GM20431 (cell line): ENCODE measurements at regions not wholly inside any gene's neighbourhood (a gene's known extent, or its start where the extent isn't known, plus 50 kb on each side); places are given as distances from the start of the nearest gene placed in this dataset.
"Not testable (repeated sequence)": the region's sequence is repeated elsewhere in the genome, so short reads cannot be mapped to it uniquely, and the experiment has no call there.

Source experiments
- in situ Hi-C: fragments of 300-500 bp; cut with MseI, MboI; formaldehyde crosslinking; loops from one replicate; pipeline ENCODE4 v1.15.0; 2020; ENCODE audit warnings: low sequenced_read_pairs; ENCODE audit not compliant: unreplicated experiment

- in situ Hi-C loops: no loop called here
Observed at GRCh38 chr1:201636097-201636496, 97.2 kb downstream of the NAV1 start.

GRCh38 chr1:201636510-201636971 lies 97.6 kb downstream of the NAV1 start:
- in situ Hi-C loops: no loop called here

DNA sequence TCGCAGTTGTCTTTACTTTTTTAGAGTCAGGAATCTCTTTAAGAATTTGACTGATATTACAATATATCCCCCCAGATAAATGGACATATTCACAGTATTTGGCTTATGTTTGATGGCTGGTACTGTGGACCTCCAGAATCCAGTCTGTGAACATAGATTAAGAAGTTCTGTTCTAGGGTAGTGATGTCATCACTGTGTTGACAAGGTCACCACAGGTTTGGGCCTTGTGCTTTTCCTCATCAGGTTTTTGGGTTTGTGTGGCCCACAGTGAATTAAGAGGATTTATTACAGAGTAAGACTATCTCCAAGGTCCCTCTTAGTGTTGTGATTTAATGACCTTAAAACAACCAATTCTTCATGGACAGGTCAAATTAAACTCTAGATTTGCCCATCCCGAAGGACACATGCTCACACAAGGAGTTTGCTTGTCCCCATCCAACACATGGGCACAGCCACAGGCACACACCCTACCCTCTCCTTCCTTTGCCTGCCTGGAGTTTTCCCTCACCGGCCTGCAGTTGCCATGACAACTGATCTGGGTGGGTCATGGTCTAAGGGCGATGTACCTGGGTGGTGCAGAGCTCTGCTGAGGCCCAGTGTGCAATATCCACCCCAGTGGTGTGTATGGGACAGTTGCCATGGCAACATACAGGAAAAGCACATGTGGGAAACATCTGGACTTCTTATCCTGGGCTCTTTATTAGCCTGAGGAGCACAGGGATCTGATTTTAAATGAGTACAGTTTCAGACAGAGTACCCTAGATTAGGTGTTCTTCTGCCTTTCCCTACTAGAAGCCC lies 98.6 kb downstream of the NAV1 start:
- in situ Hi-C loops: no loop called here

DNA sequence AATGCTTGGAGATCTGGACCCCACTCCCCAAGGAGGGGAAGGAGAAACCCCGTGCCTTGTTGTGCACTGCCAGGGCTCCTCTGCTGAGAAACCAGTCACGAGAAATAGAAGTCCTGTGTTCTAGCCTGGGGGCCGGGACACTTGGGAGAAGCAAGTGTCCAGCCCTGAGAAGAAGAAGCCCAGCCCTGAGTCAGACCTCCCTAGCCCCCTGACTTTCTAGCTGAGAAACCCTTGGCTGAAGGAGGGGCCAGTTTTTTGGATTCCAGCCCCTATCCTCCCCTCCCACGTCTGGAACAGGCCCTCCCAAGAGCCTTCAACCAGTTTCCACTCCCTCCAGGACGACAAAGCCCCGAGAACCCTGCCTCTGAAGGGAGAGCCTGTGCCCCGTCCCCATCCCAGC lies 100.5 kb downstream of the NAV1 start:
- in situ Hi-C loops: no loop called here

DNA sequence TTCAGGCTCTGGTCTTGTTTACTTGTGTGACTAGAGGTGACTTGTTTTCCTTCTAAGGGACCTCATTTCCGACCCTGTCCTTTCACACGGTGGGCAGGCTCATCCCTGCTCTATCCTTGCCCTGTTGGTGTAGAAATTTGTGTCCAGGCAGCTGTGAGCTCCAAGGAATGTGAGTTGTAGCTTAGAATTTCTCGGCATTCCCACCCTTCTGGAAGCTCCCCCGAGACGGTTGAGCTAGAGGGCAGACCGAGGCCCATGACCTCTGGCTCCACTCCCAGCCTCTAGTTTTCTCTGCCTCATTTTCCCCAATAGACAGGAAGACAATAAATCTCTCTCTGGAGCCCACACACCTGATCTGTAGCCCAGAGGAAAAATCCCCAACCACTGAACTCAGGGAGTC lies 100.9 kb downstream of the NAV1 start:
- in situ Hi-C loops: no loop called here

- in situ Hi-C loops: no loop called here
Observed at GRCh38 chr1:201640624-201641023, 101.7 kb downstream of the NAV1 start.

GRCh38 chr1:201641524-201642253 lies 102.8 kb downstream of the NAV1 start:
- in situ Hi-C loops: no loop called here

DNA sequence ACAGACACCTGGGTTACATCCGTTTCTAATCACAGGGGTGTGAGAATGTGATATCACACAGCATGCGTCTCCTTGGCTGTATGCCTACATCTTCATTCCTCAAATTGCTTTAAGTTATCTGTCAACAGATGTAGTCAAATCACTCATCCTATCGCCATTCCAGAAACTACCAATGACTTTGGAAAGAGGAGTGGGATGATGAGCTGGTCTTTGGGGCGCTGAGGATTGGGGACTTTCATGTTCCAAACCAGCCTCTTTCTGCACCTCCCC lies 104.8 kb downstream of the NAV1 start:
- in situ Hi-C loops: no loop called here

DNA sequence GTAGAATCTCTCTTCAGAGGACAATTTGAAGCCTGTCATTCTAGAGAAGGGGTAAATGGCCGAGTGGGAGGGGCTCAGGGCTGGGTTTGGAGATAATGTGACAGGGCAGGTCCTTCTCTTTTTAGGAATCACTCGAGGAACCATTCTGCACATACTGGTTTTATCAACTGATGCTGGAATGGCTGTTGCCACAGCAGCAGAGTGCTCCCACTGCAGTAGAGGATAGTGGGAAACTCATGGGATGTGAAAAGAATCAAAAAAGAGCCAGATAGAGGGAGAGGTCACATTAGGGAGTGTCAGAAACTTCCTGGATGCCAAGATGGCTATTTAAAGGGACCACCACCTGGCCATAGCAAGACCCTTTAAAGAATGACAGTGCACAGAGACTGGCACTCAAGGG lies 105.3 kb downstream of the NAV1 start:
- in situ Hi-C loops: no loop called here

DNA sequence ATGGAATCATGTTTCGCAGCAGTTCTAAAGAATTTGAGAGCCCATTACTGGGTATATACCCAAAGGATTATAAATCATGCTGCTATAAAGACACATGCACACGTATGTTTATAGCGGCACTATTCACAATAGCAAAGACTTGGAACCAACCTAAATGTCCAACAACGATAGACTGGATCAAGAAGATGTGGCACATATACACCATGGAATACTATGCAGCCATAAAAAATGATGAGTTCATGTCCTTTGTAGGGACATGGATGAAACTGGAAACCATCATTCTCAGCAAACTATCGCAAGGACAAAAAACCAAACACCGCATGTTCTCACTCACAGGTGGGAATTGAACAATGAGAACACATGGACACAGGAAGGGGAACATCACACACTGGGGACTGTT lies 106.1 kb downstream of the NAV1 start:
- in situ Hi-C loops: not testable (repeated sequence)

- in situ Hi-C loops: no loop called here
Observed at GRCh38 chr1:201645956-201646355, 107.0 kb downstream of the NAV1 start.

GRCh38 chr1:201646411-201647022 lies 107.6 kb downstream of the NAV1 start:
- in situ Hi-C loops: no loop called here

- in situ Hi-C loops: no loop called here
Observed at GRCh38 chr1:201647094-201647493, 108.2 kb downstream of the NAV1 start.

GRCh38 chr1:201647722-201648065 lies 108.8 kb downstream of the NAV1 start:
- in situ Hi-C loops: no loop called here

DNA sequence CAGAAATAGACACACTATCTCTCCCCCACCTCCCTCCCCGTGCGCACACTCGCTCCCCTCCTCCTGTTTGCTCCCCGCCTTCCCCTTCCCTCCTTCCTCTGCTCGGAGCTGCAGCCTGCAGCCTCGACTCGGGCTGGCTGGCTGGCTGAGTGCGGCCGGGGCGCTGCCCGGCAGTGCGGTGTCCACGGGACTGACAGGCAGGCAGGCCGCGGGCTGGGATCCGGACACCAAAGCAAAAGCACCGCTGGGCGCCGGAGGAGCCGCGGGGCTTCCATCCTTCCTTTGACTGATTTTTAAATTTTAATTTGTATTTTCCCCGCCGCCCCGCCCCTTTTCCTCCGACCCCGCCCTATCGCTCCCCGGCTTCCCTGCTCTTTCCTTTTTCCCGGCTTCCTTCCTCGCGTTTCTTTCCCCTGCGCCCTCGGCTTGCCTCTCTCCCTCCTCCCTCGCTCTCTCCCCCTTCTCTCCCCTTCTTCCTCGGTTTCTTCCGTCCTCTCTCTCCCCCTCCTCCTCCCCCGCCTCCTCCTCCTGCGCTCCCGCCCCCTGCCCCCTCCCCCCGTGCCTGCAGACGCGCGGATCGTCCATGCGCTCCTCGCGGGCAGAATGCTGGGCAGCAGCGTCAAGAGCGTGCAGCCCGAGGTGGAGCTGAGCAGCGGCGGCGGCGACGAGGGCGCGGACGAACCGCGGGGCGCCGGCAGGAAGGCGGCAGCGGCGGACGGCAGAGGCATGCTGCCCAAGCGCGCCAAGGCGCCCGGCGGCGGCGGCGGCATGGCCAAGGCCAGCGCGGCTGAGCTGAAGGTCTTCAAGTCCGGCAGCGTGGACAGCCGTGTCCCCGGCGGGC lies 109.4 kb downstream of the NAV1 start:
- in situ Hi-C loops: no loop called here

DNA sequence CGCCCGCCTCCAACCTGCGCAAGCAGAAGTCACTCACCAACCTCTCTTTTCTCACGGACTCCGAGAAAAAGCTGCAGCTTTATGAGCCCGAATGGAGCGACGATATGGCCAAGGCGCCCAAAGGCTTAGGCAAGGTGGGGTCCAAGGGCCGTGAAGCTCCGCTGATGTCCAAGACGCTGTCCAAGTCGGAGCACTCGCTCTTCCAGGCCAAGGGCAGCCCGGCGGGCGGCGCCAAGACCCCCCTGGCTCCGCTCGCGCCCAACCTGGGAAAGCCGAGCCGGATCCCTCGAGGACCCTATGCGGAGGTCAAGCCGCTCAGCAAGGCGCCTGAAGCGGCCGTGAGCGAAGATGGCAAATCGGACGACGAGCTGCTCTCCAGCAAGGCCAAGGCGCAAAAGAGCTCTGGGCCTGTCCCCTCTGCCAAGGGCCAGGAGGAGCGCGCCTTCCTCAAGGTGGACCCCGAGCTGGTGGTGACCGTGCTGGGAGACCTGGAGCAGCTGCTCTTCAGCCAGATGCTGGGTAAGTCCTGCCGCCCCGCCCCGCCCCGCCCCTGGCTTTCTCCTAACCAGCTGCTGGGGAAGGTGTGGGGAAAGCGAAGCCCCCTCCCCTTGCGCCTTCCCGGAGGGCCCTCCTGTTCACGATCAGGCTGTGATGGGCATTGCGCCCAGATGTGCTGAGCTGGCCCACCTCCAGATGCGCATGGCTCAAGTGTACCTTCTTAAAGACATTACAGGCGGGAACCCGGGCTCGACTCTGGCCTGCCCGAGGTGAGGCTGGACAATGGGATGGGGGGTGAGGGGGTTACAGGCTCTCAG lies 110.2 kb downstream of the NAV1 start:
- in situ Hi-C loops: no loop called here

DNA sequence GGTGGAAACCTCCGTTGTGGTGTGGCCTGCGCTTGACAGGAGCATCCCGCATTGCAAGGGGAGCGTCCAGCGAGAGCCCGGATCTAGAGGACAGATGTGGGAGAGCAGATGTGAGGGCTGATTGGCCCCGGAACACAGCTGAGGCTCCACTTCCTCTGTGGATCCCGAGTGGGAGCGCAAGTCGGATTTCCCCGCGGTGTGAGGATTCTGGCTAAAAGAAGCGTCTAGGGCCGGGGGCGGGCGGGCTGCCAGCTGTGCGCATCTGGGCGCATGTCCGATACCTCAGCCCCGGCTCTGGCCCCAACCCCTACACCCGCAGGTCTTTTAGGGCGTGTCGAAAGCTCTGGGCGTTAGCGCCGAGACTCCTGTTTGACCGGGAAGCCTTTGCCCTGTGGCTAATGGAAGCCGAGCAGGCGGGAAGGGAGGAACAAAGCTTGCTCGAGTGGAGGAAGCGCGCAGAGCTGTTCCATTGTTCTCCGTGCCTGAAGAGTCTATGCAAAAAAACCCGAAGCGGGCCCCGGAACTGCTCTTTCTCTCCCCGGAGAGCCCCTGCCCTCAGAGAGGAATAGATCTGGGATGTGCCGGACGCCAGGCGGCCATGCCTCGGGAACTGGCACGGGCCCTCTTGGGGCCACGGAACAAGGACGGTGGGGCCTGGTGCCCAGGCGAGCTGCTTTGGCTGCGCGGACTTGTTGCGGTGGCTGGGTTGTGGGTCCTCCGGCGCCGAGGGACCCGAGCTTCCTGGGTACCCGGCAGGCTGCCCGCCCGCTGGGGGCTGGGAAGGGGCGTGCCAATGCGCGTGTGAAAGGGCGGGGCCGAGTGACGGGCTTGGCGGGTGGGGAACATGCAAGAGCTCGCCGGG lies 111.1 kb downstream of the NAV1 start:
- in situ Hi-C loops: no loop called here

DNA sequence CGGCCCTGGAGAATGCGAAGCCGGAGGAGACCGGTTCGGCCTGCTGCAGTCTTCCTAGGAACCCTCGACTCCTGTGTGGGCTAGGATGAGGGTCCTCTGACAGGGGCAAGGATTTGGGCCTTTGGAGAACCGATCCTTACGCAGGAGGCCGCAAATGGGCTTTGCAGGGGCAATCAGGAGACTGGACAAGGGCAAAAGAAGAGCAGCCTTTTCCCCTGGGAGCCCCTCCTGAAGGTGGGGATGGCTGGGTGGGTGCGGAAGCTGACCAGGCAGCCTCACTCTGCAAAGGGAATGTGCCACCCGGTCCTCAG lies 111.7 kb downstream of the NAV1 start:
- in situ Hi-C loops: no loop called here

GRCh38 chr1:201652181-201652580 lies 113.3 kb downstream of the NAV1 start:
- in situ Hi-C loops: no loop called here
